Retinal pigment epithelial cell (primary cell): ENCODE measurements at regions not wholly inside any gene's neighbourhood (a gene's known extent, or its start where the extent isn't known, plus 50 kb on each side); places are given as distances from the start of the nearest gene placed in this dataset.
"Not testable (repeated sequence)": the region's sequence is repeated elsewhere in the genome, so short reads cannot be mapped to it uniquely, and the experiment has no call there.

ENCODE experiments used
- DNase-seq: peaks from one replicate; pipeline ENCODE4 v3.0.0-alpha.2; 2010; ENCODE audit warnings: low read depth
- H3K4me3 ChIP-seq: 2 replicates; pipeline ENCODE4 v1.5.1; 2011; ENCODE audit warnings: mild to moderate bottlenecking, low read length, control low read depth, moderate library complexity

DNA sequence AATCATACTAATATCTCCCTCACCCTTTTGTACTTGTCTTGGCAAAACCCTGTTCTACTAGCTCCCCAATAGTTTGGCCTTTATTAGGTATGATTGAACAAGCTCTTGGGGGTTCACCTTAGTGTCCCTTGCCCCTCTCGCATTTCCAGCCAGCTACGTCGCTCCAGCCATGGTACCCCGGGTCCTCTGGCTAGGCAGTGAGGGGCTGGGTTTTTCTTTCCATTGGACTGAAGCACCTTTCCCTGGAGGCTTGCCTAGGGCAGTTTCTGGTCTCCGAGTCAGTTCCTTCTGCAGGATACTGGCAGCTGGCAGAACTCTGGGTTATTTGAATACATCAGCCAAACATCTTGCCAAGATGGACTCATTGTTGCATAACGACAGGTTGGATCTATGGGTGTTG is 76.3 kb upstream of the NBPF19 start:
- not testable (repeated sequence) for DNase-seq

DNA sequence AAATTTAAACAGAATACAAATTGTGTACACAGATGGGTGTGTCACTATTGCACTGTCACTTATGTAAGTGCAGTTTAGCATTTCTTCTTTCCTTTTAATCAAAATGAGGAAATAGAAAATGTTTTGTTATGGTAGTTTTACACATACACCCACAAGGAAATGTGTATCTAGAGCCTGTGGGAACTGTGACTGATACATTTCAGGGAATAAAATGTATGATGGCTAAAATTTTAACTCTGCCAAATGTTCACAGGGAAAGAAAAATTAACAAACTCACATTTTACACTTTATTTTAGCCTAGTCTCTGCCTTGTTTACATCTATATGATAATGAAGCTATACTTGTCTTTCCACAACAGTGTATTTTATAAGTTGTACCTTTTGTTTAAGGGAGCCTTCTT is 66.4 kb upstream of the NBPF19 start:
- not testable (repeated sequence) for H3K4me3 ChIP-seq, DNase-seq

More for the DNA sequence above, 76.3 kb upstream of the NBPF19 start:
- not testable (repeated sequence) for H3K4me3 ChIP-seq

DNA sequence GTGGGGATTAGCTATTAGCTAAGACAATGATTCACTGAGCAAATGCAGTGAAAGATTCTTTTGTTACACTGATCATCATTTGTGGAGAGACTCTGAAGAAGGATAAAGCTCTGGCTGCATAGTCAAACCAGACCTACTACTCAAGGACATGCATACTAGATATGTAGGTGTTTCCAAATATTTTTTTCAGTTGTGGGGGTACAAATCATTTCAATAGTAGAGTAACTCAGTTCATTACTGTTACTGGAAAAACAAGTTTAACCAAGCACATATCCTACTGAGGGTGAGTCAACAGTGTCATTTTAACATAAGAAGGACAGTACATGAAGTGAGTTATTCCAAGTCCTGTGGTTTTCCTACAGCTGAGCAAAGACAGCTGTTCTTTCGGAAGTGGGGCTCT is 59.5 kb upstream of the NBPF19 start:
- H3K4me3 ChIP-seq, DNase-seq: not testable (repeated sequence)

DNA sequence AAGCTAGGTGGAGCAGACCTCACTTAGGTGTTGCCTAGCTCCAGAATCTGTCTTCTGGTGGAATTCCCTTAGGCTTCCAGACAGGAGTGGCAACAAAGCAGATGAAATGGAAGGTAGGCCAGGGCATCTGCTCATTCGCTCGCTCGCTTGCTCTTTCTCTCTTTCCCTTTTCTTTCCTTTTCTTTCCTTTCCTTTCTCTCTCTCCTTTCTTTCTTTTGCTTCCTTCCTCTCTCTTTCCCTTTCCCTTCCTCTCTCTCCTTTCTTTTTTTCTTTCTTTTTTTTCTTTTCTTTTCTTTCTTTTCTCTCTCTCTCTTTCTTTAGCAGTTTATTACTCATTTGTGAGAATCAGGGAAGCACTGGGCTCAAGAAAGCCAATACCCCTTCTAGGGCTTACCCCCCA is 56.1 kb upstream of the NBPF19 start:
- DNase-seq, H3K4me3 ChIP-seq: not testable (repeated sequence)

DNA sequence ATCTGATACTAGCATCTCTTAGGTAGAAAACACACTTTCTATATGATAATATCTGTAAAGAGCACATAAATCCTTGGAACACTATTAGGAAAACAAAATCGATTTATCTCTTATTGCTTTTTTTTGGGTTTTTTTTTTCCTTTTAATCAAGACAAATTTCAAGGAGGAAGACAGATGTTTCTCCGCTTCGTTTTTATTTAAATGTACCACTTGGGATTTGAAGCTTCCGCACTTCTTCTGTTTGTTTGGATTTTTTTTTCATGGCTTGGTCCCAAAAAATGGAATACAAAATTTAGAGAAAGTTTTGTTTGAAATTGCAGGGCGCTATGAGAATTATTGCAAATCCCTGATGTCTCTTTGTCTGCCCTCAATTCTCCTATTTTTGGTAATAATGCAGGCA is 51.7 kb upstream of the NBPF19 start:
- not testable (repeated sequence) for H3K4me3 ChIP-seq, DNase-seq
